ENCODE measurements at regions not wholly inside any gene's neighbourhood (a gene's known extent, or its start where the extent isn't known, plus 50 kb on each side); places are given as distances from the start of the nearest gene placed in this dataset.

- whole genome bisulfite sequencing, 2 donors (ENCODE audit: low coverage in 1 of 2): 81 to 97% methylated on average over 6 of the region's 8 CpGs
- Histone ChIP-seq H3K4me1 (no peaks in the 10 kb centered on the region), H3K36me3 (peaks cover 0 to 7% of the 10 kb centered on the region in 2 donors), H3K9me3 (no peaks in the 10 kb centered on the region), H3K27ac (no peak overlapping the region), H3K27me3 (no peaks in the 10 kb centered on the region), H3K4me3 (no peak overlapping the region)
- no peak for ATAC-seq
- TF ChIP-seq POLR2A (IDR thresholded peaks at IDR 0.05): no peak
- TF ChIP-seq POLR2AphosphoS5 (IDR thresholded peaks at IDR 0.05): no peak
- TF ChIP-seq CTCF (IDR thresholded peaks at IDR 0.05): no peak
- TF ChIP-seq EP300 (IDR thresholded peaks at IDR 0.05): no peak
Observed at GRCh38 chr10:28105561-28105960, 106.7 kb upstream of the ODAD2 start.

- no peak for TF ChIP-seq CTCF (IDR thresholded peaks at IDR 0.05)
- no peak for TF ChIP-seq POLR2AphosphoS5 (IDR thresholded peaks at IDR 0.05)
- no peak for TF ChIP-seq EP300 (IDR thresholded peaks at IDR 0.05)
- no peak for TF ChIP-seq POLR2A (IDR thresholded peaks at IDR 0.05)
- H3K27ac ChIP-seq: no peak overlapping the region
- no peak overlapping the region for H3K4me3 ChIP-seq
- H3K4me1 ChIP-seq: no peaks in the 10 kb centered on the region
- ATAC-seq: no peak
- 83 to 84% methylated on average over 3 of the region's 3 CpGs for WGBS, 2 donors (ENCODE audit: low coverage in 1 of 2)
- H3K9me3 ChIP-seq: no peaks in the 10 kb centered on the region
- no peaks in the 10 kb centered on the region for H3K36me3 ChIP-seq
- H3K27me3 ChIP-seq: no peaks in the 10 kb centered on the region
Observed at GRCh38 chr10:28097633-28098032, 98.8 kb upstream of the ODAD2 start.

- H3K9me3 ChIP-seq: no peaks in the 10 kb centered on the region
- no peaks in the 10 kb centered on the region for H3K27me3 ChIP-seq
- TF ChIP-seq POLR2A (IDR thresholded peaks at IDR 0.05) (no peak), CTCF (IDR thresholded peaks at IDR 0.05) (no peak), EP300 (IDR thresholded peaks at IDR 0.05) (no peak)
- H3K27ac ChIP-seq: no peak overlapping the region
- 49 to 50% methylated on average over 5 of the region's 5 CpGs for WGBS, 2 donors (ENCODE audit: low coverage in 1 of 2)
- no peak for ATAC-seq
- H3K4me3 ChIP-seq: no peak overlapping the region
- no peaks in the 10 kb centered on the region for H3K36me3 ChIP-seq
- H3K4me1 ChIP-seq: no peaks in the 10 kb centered on the region
Observed at GRCh38 chr10:28095791-28096378, 97.0 kb upstream of the ODAD2 start.

- ATAC-seq: no peak
- Histone ChIP-seq H3K27ac (no peak overlapping the region), H3K4me1 (no peaks in the 10 kb centered on the region), H3K36me3 (peaks cover 0 to 3% of the 10 kb centered on the region in 2 donors), H3K27me3 (no peaks in the 10 kb centered on the region), H3K4me3 (no peak overlapping the region), H3K9me3 (no peaks in the 10 kb centered on the region)
- 91 to 100% methylated on average over 3 to 8 of the region's 8 CpGs for WGBS, 2 donors (ENCODE audit: low coverage in 1 of 2)
- TF ChIP-seq POLR2A (IDR thresholded peaks at IDR 0.05) (no peak), POLR2AphosphoS5 (IDR thresholded peaks at IDR 0.05) (no peak), CTCF (IDR thresholded peaks at IDR 0.05) (no peak), EP300 (IDR thresholded peaks at IDR 0.05) (no peak)
Observed at GRCh38 chr10:28094121-28094520, 95.2 kb upstream of the ODAD2 start.

GRCh38 chr10:28091913-28092312 is 93.0 kb upstream of the ODAD2 start:
- Histone ChIP-seq H3K9me3 (no peaks in the 10 kb centered on the region), H3K27me3 (no peaks in the 10 kb centered on the region), H3K4me3 (no peak overlapping the region), H3K36me3 (peaks cover 0 to 24% of the 10 kb centered on the region in 2 donors), H3K27ac (no peak overlapping the region), H3K4me1 (no peaks in the 10 kb centered on the region)
- TF ChIP-seq POLR2AphosphoS5 (IDR thresholded peaks at IDR 0.05) (no peak), EP300 (IDR thresholded peaks at IDR 0.05) (no peak), CTCF (IDR thresholded peaks at IDR 0.05) (no peak), POLR2A (IDR thresholded peaks at IDR 0.05) (no peak)
- 81 to 100% methylated on average over 2 of the region's 2 CpGs for WGBS, 2 donors (ENCODE audit: low coverage in 1 of 2)
- ATAC-seq: no peak
